ENCODE measurements at regions not wholly inside any gene's neighbourhood (a gene's known extent, or its start where the extent isn't known, plus 50 kb on each side); places are given as distances from the start of the nearest gene placed in this dataset.

DNA sequence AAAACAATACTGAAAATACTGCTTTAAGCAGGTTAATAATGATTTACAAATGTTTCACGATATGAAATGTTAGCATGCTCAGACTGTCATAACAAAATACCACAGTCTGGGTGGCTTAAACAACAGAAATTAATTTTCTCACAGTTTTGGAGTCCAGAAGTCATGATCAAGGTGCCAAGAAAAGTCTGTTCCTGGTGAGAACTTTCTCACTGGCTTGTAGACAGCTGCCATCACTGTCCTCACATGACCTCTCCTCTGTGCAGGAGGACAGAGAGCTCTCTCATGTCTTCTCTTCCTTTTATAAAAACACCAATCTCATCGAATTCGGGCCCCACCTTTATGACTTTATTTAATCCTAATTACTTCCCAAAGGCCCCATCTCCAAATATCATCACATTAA, 426.7 kb downstream of the KLHL13 start:
- H3K27me3 ChIP-seq: no peaks in the 10 kb centered on the region
- H3K27ac ChIP-seq: no peak overlapping the region
- H3K36me3 ChIP-seq: no peaks in the 10 kb centered on the region
- H3K9me3 ChIP-seq: no peaks in the 10 kb centered on the region
- no peak overlapping the region for H3K4me3 ChIP-seq (replicated peaks in 1 of 3)
- H3K4me1 ChIP-seq: no peaks in the 10 kb centered on the region
- WGBS, 2 donors: 79 to 82% methylated on average over 3 of the region's 3 CpGs
- DNase-seq: no peak
- intact Hi-C loops (cut with DNase I): no loop called here
- TF ChIP-seq CTCF (IDR thresholded peaks at IDR 0.05): no peak
- no peak for TF ChIP-seq POLR2A (IDR thresholded peaks at IDR 0.05)

DNA sequence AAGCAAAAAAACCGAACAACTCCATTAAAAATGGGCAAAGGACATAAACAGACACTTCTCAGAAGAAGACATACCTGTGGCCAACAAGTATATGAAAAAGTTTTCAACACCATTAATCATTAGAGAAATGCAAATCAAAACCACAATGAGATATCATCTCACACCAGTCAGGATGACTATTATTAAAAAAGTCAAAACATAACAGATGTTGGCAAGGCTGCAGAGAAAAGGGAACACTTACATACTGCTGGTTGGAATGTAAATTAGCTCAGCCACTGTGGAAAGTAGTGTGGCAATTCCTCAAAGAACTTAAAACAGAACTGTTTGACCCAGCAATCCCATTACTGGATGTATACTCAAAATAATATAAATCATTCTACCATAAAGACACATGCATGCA, 436.3 kb downstream of the KLHL13 start:
- H3K9me3 ChIP-seq: no peaks in the 10 kb centered on the region
- intact Hi-C loops (cut with DNase I): no loop called here
- H3K4me1 ChIP-seq: no peaks in the 10 kb centered on the region
- DNase-seq: no peak
- no peak overlapping the region for H3K27ac ChIP-seq
- 80 to 92% methylated on average over 1 of the region's 1 CpG for WGBS, 2 donors
- no peak overlapping the region for H3K4me3 ChIP-seq (replicated peaks in 1 of 3)
- H3K27me3 ChIP-seq: no peaks in the 10 kb centered on the region
- no peak for TF ChIP-seq POLR2A (IDR thresholded peaks at IDR 0.05)
- TF ChIP-seq CTCF (IDR thresholded peaks at IDR 0.05): no peak
- H3K36me3 ChIP-seq: no peaks in the 10 kb centered on the region

DNA sequence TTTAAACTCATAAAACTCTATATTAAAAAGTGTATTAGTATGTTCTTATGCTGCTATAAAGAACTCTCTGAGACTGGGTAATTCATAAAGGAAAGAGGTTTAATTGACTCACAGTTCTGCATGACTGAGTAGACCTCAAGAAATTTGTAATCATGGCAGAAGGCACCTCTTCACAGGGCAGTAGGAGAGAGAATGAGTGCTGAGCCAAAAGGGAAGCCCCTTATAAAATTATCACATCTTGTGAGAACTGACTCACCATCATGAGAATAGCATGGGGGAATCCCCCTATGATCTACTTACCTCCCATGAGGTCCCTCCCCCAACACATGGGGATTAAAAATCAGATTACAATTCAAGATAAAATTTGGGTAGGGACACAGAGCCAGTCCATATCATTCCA, 463.2 kb downstream of the KLHL13 start:
- intact Hi-C loops (cut with DNase I): no loop called here
- Histone ChIP-seq H3K4me3 (replicated peaks in 1 of 3) (no peak overlapping the region), H3K27ac (no peak overlapping the region), H3K4me1 (no peaks in the 10 kb centered on the region), H3K27me3 (no peaks in the 10 kb centered on the region), H3K9me3 (no peaks in the 10 kb centered on the region), H3K36me3 (no peaks in the 10 kb centered on the region)
- TF ChIP-seq CTCF (IDR thresholded peaks at IDR 0.05) (no peak), POLR2A (IDR thresholded peaks at IDR 0.05) (no peak)
- DNase-seq: no peak

GRCh38 chrX:117645639-117646038, 471.0 kb downstream of the KLHL13 start:
- no peaks in the 10 kb centered on the region for H3K36me3 ChIP-seq
- no peak for DNase-seq
- no peaks in the 10 kb centered on the region for H3K27me3 ChIP-seq
- H3K27ac ChIP-seq: no peak overlapping the region
- intact Hi-C loops (cut with DNase I): no loop called here
- H3K4me1 ChIP-seq: no peaks in the 10 kb centered on the region
- TF ChIP-seq POLR2A (IDR thresholded peaks at IDR 0.05) (no peak), CTCF (IDR thresholded peaks at IDR 0.05) (no peak)
- H3K9me3 ChIP-seq: no peaks in the 10 kb centered on the region
- 71 to 90% methylated on average over 1 of the region's 1 CpG for WGBS, 2 donors
- H3K4me3 ChIP-seq (replicated peaks in 1 of 3): no peak overlapping the region

DNA sequence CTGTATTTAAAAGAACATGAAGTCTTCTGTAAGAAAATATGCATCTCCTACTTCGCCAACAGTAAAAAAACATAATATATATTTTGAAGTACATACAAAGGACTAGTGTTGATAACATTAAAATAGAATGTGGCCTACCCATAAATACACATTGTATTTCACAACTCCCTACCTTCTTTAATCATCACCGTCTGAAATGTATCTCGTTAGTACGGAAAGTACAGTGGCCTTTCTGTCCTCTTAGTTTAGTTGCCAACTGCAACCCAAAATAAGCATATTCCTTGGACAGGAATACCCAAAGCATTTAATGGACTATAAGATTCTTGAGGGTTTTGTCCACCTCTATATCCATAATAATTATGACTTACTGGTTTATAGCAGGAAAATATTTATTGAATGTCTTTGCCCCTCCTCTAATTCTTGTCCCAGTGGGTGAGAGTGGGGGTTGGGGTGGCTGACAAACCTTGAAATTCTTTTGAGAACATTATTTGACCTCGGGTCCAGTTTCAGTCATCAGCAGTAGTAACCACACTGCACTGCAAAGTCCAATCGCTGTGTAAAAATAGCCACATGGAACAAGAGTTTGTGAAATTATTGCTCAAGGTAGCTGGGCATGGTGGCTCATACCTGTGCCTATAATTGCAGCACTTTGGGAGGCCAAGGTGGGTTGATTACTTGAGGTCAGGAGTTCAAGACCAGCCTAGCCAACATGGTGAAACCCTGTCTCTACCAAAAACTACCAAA, 474.5 kb downstream of the KLHL13 start:
- Histone ChIP-seq H3K36me3 (no peaks in the 10 kb centered on the region), H3K27me3 (no peaks in the 10 kb centered on the region), H3K4me3 (replicated peaks in 1 of 3) (no peak overlapping the region), H3K9me3 (no peaks in the 10 kb centered on the region), H3K4me1 (no peaks in the 10 kb centered on the region), H3K27ac (no peak overlapping the region)
- intact Hi-C loops (cut with DNase I): no loop called here
- no peak for DNase-seq
- WGBS, 2 donors: 90 to 91% methylated on average over 6 of the region's 6 CpGs
- TF ChIP-seq POLR2A (IDR thresholded peaks at IDR 0.05) (no peak), CTCF (IDR thresholded peaks at IDR 0.05) (no peak)
